IPS-18c (cell line): ENCODE measurements at regions not wholly inside any gene's neighbourhood (a gene's known extent, or its start where the extent isn't known, plus 50 kb on each side); places are given as distances from the start of the nearest gene placed in this dataset.
"Not testable (repeated sequence)": the region's sequence is repeated elsewhere in the genome, so short reads cannot be mapped to it uniquely, and the experiment has no call there.

Source experiments
- H3K4me3 ChIP-seq: 2 replicates; pipeline ENCODE4 v1.7.0; 2013; ENCODE audit warnings: low read depth, mild to moderate bottlenecking, low read length, moderate library complexity; ENCODE audit not compliant: insufficient read depth
- H3K9me3 ChIP-seq: one replicate; pipeline ENCODE4 v1.6.1; 2013; ENCODE audit warnings: mild to moderate bottlenecking, low read length, moderate library complexity; ENCODE audit not compliant: control insufficient read depth, insufficient read depth

DNA sequence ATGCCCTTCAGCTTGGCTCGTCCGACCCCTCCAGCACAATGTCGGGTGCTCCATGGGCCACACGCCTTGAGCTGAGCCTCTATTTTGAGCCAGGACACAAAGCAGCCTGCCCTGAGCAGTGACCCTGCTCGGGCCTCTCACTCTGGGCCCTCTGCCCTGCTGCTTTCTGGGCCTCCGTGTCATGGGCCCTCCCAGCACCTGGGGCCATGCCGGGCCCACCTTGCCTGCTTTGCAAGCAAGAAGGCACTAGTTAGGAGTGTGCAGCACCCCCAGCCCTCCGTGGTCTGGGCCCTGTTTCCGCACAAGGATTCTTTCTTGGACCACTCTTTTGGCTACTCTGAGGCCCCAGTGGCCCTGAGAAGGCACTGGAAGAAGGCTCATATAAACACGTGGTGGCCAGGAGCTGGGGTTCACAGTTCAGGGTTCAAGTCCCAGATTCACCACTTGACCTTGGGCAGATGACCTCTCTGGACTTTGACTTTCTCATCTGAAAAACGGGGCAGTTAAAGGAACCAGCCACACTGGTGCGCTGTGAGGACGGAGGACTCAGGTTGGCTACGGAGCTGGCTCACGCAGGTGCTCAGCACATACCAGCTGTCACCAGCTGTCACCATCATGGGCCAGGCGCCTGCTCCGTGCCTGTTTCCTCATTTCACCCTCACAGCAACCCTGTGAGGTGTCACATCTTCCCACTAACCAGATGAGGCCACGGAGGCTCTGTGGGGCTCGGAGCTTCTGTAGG, 166.0 kb upstream of the GSE1 start:
- no peak overlapping the region for H3K4me3 ChIP-seq
- peaks cover 2% of the 10 kb centered on the region for H3K9me3 ChIP-seq

DNA sequence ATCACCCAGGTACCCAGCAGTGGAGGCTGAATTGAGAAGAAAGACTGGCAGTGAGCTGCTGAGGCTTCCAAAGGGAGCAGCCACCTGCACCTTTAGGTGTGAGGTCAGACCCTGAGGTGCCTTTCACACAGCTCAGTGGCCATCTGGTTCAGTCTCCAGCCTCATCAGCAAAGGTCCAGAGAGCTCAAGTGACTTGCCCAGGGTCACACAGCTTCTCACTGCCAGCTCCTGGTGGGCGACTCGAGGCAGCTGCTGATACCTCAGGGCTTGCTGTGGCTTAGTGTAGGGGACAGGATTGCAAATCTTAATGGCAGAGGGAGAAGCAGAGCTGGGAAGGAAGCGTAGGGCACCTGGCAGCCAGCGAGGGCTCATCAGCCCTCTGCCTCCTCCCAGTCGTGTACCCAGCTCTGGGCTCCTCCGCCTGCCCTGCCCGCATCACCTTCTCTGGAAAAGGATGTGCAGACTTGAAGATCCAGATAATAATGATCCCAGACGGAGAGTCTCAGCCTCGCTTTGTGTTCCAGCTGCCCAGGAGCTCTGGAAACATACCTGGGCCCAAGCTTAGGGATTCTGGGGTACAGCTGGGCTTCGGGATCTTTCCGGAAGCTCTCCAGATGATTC, 165.3 kb upstream of the GSE1 start:
- Histone ChIP-seq H3K9me3 (peaks cover 2% of the 10 kb centered on the region), H3K4me3 (no peak overlapping the region)

DNA sequence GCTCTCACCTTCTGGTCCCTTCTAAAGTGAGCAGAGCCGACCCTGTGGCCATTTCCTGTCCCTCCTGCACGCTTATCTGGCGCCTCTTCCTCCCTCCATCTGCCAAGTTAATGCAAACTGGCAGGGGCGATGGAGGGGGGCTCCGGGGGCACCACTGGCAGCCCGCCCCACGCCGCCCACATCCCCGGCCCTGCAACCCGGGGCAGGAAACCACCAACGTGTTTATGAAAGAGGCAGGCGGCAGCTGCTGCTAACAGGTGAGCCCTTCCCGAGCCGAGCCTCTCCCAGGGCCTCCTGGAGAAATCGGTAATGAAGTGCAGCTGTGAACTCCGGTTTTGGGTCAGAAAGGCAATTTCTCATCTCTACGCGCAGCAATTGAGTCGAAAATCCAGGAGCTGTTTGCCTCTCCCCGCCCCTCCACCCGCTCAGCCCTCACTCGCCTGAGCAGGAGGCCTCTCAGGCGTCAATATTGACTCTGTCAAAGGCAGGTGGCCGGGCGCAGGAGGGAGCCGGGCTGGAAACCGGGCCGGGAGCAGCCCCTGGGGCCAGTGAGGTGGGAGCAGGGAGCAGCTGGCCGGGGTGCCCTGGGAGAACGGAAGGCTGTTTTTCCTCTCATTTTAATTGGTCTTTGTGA, 164.4 kb upstream of the GSE1 start:
- Histone ChIP-seq H3K4me3 (no peak overlapping the region), H3K9me3 (peaks cover 2% of the 10 kb centered on the region)

DNA sequence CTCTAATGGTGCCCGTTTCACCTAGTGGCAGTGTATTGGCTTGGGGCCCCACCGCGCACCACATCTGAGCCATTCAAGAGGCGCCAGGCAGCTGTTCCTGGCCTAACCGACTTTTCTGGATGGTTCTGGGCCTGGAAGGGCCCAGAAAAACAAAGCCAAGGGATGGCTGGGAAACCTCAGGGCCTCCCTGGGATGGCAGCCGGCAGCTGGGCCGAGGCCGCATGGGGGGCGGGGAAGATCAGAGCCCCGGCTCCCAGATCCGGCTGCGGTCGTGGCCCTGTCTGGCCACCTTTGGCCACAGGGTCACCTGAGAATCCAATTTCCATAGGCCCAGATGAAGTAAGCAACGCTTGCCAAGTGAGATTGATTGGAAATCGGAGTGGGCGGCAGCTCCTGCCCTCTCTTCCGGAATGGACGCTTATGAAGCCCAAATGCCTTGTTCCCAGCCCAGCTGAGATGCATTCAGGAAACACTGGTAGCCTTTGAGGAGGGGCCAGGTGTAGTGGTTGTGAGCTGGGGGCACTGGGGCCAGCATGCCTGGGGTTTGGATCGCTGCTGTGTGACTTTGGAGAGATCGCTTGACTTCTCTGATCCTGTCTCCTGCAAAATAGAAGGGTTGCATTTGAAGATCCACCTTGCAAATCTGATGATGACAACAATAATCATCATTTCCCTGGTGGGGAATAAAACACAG, 163.8 kb upstream of the GSE1 start:
- Histone ChIP-seq H3K9me3 (peaks cover 2% of the 10 kb centered on the region), H3K4me3 (no peak overlapping the region)

DNA sequence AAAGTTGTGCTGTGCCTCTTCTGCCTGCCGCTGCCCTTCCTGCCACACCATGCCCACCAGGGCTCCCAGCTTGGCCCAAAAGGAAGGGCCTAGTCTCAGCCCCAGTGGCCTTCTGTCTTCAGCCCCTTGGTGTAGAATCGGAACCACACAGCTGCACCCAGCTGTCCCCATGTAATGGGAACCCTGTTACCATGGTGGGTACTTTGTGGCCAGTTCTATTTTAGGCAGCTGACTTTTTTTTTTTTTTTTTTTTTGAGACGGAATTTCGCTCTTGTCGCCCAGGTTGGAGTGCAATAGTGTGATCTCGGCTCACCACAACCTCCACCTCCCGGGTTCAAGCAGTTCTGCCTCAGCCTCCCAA, 163.3 kb upstream of the GSE1 start:
- Histone ChIP-seq H3K4me3 (no peak overlapping the region), H3K9me3 (peaks cover 2% of the 10 kb centered on the region)

DNA sequence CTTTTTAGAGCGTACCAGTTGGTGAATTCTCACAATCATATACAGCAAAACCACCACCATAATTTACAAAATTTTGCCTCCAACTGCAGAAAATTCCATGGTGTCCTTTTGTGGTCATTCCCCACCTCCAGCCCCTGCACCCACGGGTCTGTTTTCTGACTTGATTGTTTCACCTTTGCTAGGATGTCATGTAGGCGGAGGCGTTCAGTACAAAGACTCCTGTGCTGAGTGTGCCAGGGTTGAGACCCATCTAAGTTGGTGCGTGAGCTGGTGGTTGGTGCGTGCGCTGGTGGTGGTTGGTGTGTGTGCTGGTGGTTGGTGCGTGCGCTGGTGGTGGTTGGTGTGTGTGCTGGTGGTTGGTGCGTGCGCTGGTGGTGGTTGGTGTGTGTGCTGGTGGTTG, 162.0 kb upstream of the GSE1 start:
- not testable (repeated sequence) for H3K4me3 ChIP-seq, H3K9me3 ChIP-seq

DNA sequence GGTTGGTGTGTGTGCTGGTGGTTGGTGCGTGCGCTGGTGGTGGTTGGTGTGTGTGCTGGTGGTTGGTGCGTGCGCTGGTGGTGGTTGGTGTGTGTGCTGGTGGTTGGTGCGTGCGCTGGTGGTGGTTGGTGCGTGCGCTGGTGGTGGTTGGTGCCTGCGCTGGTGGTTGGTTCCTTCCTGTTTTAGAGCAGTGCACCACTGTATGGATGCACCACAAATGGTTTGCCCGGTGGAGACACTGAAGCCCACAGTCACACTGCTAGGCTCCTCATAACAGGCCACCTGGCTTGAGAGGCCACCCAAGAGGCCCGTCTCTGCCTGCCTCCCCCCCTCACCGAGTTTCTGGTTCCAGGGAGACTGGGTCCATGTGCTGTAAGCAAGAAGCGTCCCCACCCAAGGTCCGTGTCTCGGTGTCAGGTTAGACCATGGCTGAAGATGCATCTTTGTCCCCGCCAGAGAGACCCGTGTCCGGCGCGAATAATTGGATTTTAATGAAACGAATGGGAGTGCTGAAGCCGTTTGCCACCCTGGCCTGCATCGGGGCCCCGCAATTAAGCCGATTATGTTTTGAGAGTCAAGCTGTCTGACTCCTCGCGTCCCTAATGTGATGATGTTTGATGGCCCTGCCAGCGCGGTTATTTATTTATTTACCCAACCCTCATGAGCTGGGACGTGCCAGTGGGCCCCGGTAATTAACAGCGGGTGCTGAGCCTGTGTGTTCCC, 161.3 kb upstream of the GSE1 start:
- Histone ChIP-seq H3K4me3 (no peak overlapping the region), H3K9me3 (peaks cover 2% of the 10 kb centered on the region)

DNA sequence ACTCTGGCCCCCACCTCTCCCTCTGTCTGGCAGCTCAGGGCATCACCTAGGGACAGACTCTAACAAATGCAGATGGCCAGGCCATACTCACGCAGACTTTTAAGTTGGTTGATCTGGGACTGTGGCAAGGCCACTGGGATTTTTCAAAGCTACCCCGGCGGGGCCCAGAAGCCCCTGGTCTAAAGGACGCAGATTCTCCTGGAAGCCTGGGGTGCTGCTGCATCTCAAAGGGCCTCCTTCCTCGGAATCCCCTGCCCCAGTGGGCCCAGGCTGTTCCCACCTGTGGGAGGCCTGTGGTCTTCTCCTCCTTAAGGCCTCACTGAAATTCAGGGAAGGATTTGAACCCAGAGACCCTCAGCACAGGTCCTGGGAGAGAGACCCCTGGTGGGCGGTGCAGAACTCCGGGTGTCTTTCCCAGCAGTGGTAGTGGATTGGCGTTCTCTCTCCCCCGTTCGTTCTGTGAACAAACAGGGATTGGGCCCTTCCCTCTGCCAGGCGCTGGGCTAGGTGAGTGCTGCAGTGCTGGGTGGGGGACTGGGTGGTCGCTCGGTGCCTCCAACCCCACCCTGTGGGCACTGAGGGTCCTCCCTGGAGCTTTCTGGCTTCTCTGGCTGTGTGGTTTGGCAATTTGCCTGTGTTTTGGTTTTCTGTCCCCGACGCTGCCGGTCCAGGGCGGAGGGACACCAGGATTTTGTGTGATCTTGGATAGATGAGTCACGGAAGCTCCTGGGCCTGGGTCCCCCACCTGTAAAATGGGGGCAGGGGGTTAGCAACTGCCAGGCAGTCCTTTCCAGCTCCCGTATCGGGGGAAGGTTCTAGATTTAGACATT, 160.5 kb upstream of the GSE1 start:
- Histone ChIP-seq H3K9me3 (no peaks in the 10 kb centered on the region), H3K4me3 (no peak overlapping the region)

DNA sequence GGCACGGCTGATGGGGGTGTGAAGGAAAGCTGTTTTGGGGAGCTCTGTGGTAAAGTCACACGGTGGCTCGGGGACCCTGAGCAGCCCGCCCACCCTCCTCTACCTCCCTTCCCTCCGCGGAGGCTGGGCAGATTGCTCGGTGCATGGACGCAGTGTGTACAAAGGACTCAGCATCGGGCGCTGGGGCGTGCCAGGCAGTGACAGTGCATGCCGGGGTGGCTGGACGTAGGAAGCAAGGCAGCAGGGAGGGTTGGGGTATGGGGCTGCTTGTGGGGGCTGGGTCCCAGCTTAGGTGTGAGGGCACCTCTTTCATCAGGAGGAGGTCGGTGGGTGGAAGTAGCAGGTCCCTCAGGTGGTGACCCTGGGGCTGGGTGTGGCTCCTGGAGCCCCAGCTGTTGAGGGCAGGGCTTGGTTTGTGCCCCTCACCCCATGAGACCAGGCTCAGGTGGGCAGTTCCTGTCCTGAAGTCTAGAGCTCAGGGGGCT, 159.9 kb upstream of the GSE1 start:
- no peaks in the 10 kb centered on the region for H3K9me3 ChIP-seq
- H3K4me3 ChIP-seq: no peak overlapping the region

DNA sequence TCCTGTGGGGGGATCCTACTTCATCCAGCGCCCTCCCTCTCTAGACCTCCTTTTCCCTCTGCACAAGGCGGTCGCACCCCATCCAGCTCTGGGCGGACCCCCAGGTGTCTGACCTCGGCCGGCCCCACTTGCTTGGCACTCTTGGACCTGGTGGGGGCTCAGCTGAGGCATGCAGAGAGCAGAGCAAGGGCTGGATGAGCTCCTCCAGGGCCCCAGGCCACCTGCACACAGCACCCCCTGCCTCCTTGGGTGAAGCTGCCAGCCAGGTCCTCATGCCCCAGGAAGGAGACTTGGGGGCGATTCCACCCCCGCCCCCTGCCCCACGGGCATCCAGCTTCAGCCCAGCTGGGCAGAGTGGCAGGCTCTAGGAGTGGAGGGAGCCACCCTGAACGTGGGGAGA, 159.4 kb upstream of the GSE1 start:
- H3K9me3 ChIP-seq: no peaks in the 10 kb centered on the region
- no peak overlapping the region for H3K4me3 ChIP-seq

DNA sequence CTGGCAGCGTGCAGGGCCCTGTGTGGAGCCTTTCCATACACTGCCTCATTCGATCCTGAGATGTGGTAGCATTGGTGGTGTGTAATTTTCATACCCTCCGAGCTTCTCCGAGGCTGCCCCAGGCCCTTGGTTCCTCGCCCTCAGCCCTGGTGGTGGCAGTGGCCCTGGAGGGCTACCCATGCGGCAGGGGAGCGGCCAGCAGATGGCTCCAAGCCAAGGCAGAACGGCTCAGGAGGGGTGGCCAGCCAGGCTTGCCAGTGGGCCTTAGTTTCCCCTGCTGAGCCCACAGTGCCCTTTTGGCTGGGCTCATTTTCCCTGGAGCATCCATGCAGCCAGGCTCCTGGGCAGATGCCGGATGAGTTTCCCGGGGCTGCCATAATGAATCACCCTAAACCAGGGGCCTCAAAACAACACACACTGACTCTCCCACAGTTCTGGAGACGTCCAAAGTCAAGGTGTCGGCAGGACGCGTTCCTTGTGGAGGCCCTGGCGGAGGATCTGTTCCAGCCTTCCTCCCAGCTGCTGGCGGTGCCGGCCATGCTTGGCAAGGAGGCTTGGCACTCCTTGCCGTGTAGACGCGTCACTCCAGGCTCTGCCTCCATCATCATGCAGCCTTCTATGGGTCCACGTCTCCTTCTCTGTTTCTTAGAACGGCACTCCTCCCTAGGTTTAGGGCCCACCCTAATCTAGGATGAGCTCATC, 158.8 kb upstream of the GSE1 start:
- H3K4me3 ChIP-seq: no peak overlapping the region
- no peaks in the 10 kb centered on the region for H3K9me3 ChIP-seq

DNA sequence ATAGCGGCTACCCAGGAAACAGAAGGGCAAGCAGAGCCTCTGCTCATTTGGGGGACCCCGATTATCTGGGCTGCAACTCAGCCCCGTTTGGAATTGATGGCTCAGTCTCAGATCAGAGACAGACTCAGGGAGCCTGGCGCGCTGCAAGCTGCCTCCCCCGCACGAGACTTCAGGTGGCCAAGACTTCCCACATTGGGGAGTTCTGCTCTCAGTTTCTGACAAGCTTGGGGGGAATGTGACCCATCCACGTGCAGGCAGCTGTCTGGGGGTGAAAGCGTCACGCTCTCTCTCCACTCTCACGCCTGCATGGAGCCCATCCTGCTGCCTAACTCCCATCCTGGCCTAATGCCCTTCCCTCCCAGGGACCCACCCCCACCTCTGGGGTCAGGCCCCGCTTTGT, 157.6 kb upstream of the GSE1 start:
- H3K4me3 ChIP-seq: no peak overlapping the region
- H3K9me3 ChIP-seq: no peaks in the 10 kb centered on the region

DNA sequence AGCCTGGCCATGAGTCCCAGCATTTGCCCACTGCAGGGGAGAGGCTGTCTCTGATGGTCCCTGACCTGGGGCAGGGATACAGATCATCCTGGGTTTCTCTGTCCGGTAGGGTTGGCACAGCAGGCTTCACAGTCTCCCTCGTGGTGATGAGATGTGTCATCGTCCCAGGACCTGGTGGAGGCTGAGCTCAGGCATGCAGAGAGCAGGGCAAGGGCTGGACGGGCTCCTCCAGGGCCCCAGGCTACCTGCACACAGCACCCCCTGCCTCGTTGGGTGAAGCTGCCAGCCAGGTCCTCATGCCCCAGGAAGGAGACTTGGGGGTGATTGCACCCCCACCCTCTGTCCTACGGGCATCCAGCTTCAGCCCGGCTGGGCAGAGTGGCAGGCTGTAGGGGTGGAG, 155.8 kb upstream of the GSE1 start:
- Histone ChIP-seq H3K4me3 (no peak overlapping the region), H3K9me3 (no peaks in the 10 kb centered on the region)

DNA sequence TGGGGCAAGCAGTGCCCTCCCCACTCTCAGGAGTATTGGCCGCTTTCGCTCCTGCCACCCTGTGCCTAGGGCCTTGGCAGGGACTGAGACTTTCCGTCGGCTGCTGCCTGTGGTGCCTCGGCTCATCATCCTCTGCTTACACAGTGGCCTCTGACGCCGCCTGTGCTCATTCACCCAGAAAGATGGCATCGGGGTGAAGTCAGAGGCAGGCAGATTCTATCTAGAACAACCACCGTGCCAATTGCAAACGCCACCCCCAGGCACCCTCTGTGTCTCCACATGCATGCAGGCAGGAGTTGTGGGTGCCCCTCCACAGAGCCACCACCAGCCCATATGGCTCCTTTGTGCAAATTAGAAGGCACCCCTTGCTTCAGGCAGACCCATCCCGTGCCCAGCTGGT, 154.2 kb upstream of the GSE1 start:
- Histone ChIP-seq H3K9me3 (no peaks in the 10 kb centered on the region), H3K4me3 (no peak overlapping the region)

DNA sequence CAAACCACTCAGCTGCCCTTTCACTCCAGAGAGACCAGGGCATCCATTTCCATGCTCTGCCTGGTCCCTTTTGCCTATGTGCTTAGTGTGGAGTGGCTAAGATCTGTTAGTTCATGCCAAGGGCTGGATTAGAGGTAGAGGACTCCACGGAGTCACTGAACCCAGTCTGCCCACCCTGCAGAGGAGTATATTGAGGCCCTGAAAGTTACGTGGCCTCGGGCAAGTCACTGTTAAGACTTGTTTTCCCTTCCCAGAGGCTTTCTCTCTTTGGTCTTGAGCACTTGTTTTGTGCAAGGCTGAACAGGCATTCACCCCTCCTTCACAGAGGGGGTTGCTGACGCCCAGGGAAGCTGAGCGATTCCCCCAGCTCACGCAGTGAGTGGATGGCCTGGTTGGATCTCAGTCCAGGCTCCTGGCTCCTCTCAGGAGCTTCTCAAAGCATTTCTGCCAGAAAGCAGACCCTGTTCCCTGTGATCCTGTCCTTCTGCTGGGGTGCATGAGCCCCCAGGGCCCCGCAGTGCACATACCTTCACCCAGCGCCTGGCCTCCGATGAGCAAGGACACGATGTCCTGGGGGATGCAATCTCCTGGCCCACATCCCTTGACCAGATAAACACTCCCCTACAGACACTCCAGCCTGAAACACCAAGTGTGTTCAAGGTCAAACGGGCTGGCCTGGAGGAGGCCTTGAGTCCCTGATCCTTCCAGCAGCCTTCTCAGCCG, 153.4 kb upstream of the GSE1 start:
- Histone ChIP-seq H3K4me3 (no peak overlapping the region), H3K9me3 (no peaks in the 10 kb centered on the region)
